ENCODE measurements at regions not wholly inside any gene's neighbourhood (a gene's known extent, or its start where the extent isn't known, plus 50 kb on each side); places are given as distances from the start of the nearest gene placed in this dataset.
A peak's percentile ranks its signal among the peaks of the same experiment; 100 is the strongest.

DNA sequence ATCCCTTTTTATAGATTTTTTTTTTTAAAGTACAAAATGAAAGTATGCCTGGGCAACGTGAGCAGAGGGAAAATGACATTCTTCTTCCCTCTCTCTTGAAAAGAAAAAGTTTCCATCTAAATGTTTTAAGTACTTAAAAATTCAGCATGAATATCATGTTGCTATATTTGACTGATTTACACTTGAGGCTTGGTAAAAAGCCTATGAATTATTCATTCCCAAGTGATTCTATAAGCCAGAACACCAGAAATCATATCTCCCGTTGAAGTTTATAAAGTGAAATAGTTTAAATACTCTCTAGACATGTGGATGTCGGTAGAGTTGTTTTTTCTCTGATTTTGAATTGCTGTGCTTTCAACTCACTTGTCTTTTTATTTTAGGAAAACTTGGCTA, 276.2 kb upstream of the RARB start:
- Histone ChIP-seq H3K4me1 (peaks cover 0 to 4% of the 10 kb centered on the region in 2 donors), H3K4me3 (peak overlapping the region; percentile 41 to 55), H3K27ac (peak overlapping the region; percentile 52 to 72), H3K27me3 (no peaks in the 10 kb centered on the region), H3K36me3 (no peaks in the 10 kb centered on the region), H3K9me3 (no peaks in the 10 kb centered on the region)
- no peak for DNase-seq (ENCODE audit: low spot score in 2 of 2)
- intact Hi-C loops (cut with DNase I): loop anchor here (10.0 kb wide), 1 partner anchor 273 kb away; the partner anchor contains the start of gene RARB
- TF ChIP-seq, protein P1, sequence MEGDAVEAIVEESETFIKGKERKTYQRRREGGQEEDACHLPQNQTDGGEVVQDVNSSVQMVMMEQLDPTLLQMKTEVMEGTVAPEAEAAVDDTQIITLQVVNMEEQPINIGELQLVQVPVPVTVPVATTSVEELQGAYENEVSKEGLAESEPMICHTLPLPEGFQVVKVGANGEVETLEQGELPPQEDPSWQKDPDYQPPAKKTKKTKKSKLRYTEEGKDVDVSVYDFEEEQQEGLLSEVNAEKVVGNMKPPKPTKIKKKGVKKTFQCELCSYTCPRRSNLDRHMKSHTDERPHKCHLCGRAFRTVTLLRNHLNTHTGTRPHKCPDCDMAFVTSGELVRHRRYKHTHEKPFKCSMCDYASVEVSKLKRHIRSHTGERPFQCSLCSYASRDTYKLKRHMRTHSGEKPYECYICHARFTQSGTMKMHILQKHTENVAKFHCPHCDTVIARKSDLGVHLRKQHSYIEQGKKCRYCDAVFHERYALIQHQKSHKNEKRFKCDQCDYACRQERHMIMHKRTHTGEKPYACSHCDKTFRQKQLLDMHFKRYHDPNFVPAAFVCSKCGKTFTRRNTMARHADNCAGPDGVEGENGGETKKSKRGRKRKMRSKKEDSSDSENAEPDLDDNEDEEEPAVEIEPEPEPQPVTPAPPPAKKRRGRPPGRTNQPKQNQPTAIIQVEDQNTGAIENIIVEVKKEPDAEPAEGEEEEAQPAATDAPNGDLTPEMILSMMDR (IDR thresholded peaks at IDR 0.05): no peak

DNA sequence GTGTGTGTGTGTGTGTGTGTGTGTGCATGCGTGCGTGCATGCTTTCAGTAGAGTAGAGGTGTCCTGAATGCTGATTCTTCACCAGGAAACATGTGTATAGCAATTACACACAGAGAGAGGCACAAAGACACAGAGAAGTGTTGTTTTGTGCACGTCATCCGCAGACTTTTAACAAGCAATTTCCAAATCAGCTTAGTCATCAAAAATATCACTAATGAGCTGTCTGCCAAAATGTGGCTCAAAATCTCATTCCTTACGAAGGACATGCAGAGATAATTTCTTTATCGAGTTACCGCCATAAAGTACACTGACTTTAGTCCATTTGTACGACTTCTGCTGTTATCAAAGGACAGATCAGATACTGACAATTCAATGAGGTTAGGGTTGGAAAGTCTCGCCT, 274.9 kb upstream of the RARB start:
- TF ChIP-seq, protein P1 (IDR thresholded peaks at IDR 0.05): no peak
- Histone ChIP-seq H3K4me1 (peaks cover 0 to 4% of the 10 kb centered on the region in 2 donors), H3K27ac (no peak overlapping the region), H3K9me3 (no peaks in the 10 kb centered on the region), H3K4me3 (no peak overlapping the region), H3K27me3 (no peaks in the 10 kb centered on the region), H3K36me3 (no peaks in the 10 kb centered on the region)
- intact Hi-C loops (cut with DNase I): loop anchor here (10.0 kb wide), 1 partner anchor 272 kb away; the partner anchor contains the start of gene RARB
- DNase-seq (ENCODE audit: low spot score in 2 of 2): no peak

DNA sequence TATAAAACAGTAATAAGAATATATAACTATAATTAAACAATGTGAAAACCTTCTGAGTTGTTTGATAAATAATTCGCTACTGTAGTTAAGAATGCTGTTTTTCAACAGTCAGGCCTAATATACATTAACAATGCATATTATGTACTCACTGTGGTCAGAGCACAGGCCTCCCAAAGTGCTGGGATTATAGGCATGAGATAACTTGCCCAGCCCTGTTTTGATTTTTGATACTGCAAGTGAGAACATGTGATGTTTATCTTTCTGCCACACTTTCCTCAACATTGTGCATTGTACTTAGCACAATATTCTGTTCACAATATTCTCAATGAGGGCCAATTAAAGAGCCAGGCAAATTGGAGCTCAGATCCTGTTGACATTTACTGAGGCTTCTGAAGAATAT, 274.5 kb upstream of the RARB start:
- H3K27me3 ChIP-seq: no peaks in the 10 kb centered on the region
- H3K9me3 ChIP-seq: no peaks in the 10 kb centered on the region
- H3K27ac ChIP-seq: no peak overlapping the region
- intact Hi-C loops (cut with DNase I): loop anchor here (10.0 kb wide), 1 partner anchor 271 kb away; the partner anchor contains the start of gene RARB
- TF ChIP-seq, protein P1 (IDR thresholded peaks at IDR 0.05): no peak
- no peaks in the 10 kb centered on the region for H3K36me3 ChIP-seq
- no peak for DNase-seq (ENCODE audit: low spot score in 2 of 2)
- H3K4me3 ChIP-seq: no peak overlapping the region
- H3K4me1 ChIP-seq: peaks cover 0 to 4% of the 10 kb centered on the region in 2 donors

DNA sequence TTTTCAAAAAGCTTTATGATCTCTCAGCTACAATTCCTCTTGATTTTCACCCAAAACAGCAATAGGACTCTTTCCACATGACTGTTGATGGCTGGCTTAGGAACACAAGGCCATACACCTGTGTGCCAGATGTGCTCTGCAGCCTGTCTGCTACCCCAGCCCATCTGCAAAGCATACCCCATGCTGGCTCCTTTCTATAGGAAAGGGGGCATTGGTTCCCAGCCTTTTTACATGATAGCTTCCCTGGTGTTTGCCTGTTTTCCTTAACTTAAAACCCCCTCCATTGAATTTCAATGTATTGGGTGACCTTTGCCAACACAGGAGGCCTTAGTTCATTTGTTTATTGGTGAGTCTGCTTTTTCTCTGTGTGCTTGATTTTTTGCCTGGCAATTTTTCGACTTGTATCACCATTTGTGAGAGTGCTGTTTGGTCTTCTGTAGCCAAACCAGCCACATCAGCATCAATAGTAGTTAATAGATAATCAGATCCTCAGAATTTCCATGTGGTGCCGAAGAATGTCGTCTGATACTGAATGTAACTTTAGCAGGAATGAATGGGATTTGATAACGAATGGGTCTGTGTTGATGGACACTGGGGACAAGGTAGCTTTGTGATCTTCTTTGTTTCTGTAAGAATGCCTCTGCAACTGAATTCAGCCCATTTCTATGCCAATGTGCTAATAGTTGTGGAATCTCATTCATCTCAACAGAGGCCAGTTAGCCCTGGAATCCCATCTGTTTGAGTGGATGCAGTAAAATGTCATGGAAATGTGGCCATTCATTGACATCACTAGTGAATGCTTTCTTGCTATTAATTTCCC, 272.2 kb upstream of the RARB start:
- Histone ChIP-seq H3K36me3 (no peaks in the 10 kb centered on the region), H3K27me3 (no peaks in the 10 kb centered on the region), H3K27ac (peak overlapping the region in 1 of 2 donors; percentile 46), H3K4me1 (peaks cover 0 to 4% of the 10 kb centered on the region in 2 donors), H3K4me3 (no peak overlapping the region), H3K9me3 (no peaks in the 10 kb centered on the region)
- intact Hi-C loops (cut with DNase I): loop anchor here (10.0 kb wide), 1 partner anchor 269 kb away; the partner anchor contains the start of gene RARB
- DNase-seq (ENCODE audit: low spot score in 2 of 2): no peak
- TF ChIP-seq, protein P1 (IDR thresholded peaks at IDR 0.05): no peak

DNA sequence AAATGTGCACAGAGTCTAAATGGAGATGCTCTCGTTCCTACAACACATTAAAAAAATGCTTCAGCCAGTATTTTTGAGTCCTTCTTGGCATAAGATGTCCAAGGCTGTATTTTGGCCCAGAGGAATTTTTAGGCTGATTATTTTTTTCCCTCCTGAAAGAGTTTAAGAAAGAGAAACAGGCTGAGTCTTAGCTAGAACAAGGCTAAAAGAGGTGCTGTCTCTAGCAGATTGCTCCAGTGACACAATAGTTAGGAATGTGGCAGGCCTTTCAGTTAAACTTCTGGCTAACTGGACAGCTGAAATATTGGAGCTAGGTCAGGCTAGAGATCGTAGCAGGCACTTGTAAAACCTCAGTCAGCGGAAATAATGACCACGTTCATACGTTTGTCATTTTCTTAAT, 271.4 kb upstream of the RARB start:
- Histone ChIP-seq H3K9me3 (no peaks in the 10 kb centered on the region), H3K36me3 (no peaks in the 10 kb centered on the region), H3K27ac (peak overlapping the region in 1 of 2 donors; percentile 46), H3K4me1 (peaks cover 0 to 4% of the 10 kb centered on the region in 2 donors), H3K27me3 (no peaks in the 10 kb centered on the region), H3K4me3 (peak overlapping the region in 1 of 2 donors; percentile 5)
- intact Hi-C loops (cut with DNase I): loop anchor here (10.0 kb wide), 1 partner anchor 268 kb away; the partner anchor contains the start of gene RARB
- no peak for DNase-seq (ENCODE audit: low spot score in 2 of 2)
- TF ChIP-seq, protein P1 (IDR thresholded peaks at IDR 0.05): no peak

All from ascending aorta (tissue), 2 donors.